T-helper 1 cell treated with Interleukin-12 subunit alpha and Interleukin-12 subunit beta and Interleukin-4 antibody, amounts not matched to agents 30 ng/mL and 1 ng/mL, for 36 hours (primary cell): ENCODE measurements at regions not wholly inside any gene's neighbourhood (a gene's known extent, or its start where the extent isn't known, plus 50 kb on each side); places are given as distances from the start of the nearest gene placed in this dataset.
"Not testable (repeated sequence)": the region's sequence is repeated elsewhere in the genome, so short reads cannot be mapped to it uniquely, and the experiment has no call there.

Experiments used
- intact Hi-C: fragments of 100-400 bp; cut with micrococcal nuclease; formaldehyde crosslinking; loops from one replicate; pipeline ENCODE4 v1.15.1; 2024

- intact Hi-C loops = no loop called here
These were observed 52.7 kb downstream of the KCNA5 start for GRCh38 chr12:5096241-5096924.

GRCh38 chr12:5097786-5098185 lies 54.1 kb downstream of the KCNA5 start:
- intact Hi-C loops = no loop called here

GRCh38 chr12:5099136-5099535 lies 55.5 kb downstream of the KCNA5 start:
- intact Hi-C loops = no loop called here

- intact Hi-C loops = no loop called here
These were observed 55.9 kb downstream of the KCNA5 start for GRCh38 chr12:5099591-5099990.

GRCh38 chr12:5101686-5102085 lies 58.0 kb downstream of the KCNA5 start:
- intact Hi-C loops = no loop called here

- intact Hi-C loops = no loop called here
These were observed 58.6 kb downstream of the KCNA5 start for GRCh38 chr12:5102261-5102789.

- intact Hi-C loops = no loop called here
These were observed 59.1 kb downstream of the KCNA5 start for GRCh38 chr12:5102806-5103205.

- intact Hi-C loops = no loop called here
These were observed 66.7 kb downstream of the KCNA5 start for GRCh38 chr12:5110345-5110744.

GRCh38 chr12:5114436-5114835 lies 70.8 kb downstream of the KCNA5 start:
- intact Hi-C loops = no loop called here

- intact Hi-C loops = not testable (repeated sequence)
These were observed 78.1 kb downstream of the KCNA5 start for GRCh38 chr12:5121784-5122183.

- intact Hi-C loops = not testable (repeated sequence)
These were observed 78.7 kb downstream of the KCNA5 start for GRCh38 chr12:5122256-5122831.

- intact Hi-C loops = no loop called here
These were observed 80.2 kb downstream of the KCNA5 start for GRCh38 chr12:5123921-5124320.

- intact Hi-C loops = no loop called here
These were observed 80.7 kb downstream of the KCNA5 start for GRCh38 chr12:5124401-5124800.

GRCh38 chr12:5134861-5135525 lies 91.3 kb downstream of the KCNA5 start:
- intact Hi-C loops = no loop called here

GRCh38 chr12:5138256-5138655 lies 94.6 kb downstream of the KCNA5 start:
- intact Hi-C loops = no loop called here

GRCh38 chr12:5138845-5139244 lies 95.2 kb downstream of the KCNA5 start:
- intact Hi-C loops = no loop called here

GRCh38 chr12:5139751-5140150 lies 96.1 kb downstream of the KCNA5 start:
- intact Hi-C loops = no loop called here

- intact Hi-C loops = no loop called here
These were observed 96.5 kb downstream of the KCNA5 start for GRCh38 chr12:5140190-5140589.

- intact Hi-C loops = no loop called here
These were observed 105.2 kb downstream of the KCNA5 start for GRCh38 chr12:5148880-5149279.

GRCh38 chr12:5154091-5154490 lies 110.4 kb downstream of the KCNA5 start:
- intact Hi-C loops = no loop called here

GRCh38 chr12:5155866-5156265 lies 112.2 kb downstream of the KCNA5 start:
- intact Hi-C loops = loop anchor here (5.0 kb wide), 1 partner anchor 99 kb away; no protein-coding TSS in a partner anchor

- intact Hi-C loops = no loop called here
These were observed 117.1 kb downstream of the KCNA5 start for GRCh38 chr12:5160827-5161226.
